WTC11 (cell line): ENCODE measurements at regions not wholly inside any gene's neighbourhood (a gene's known extent, or its start where the extent isn't known, plus 50 kb on each side); places are given as distances from the start of the nearest gene placed in this dataset.

Source experiments
- ATAC-seq: fragments of 200-7000 bp; cut with Tn5 transposase; 2 replicates; pipeline ENCODE4 v1.10.0; 2021; ENCODE audit warnings: mild to moderate bottlenecking, moderate library complexity
- CTCF ChIA-PET: fragments of 300-600 bp; sonication (Branson Sonifier 250); formaldehyde crosslinking; loops from one replicate; lab custom pipeline; 2021; ENCODE audit warnings: antibody characterized with exemption; lab: Charles Lee
- POLR2A ChIA-PET: fragments of 350-600 bp; sonication (Branson Sonifier 250); formaldehyde crosslinking; loops from one replicate; lab custom pipeline; 2021; ENCODE audit warnings: antibody characterized with exemption; lab: Charles Lee
- DNase-seq: peaks from one replicate; pipeline ENCODE4 v3.0.0; 2021; ENCODE audit warnings: low spot score
- H3K27ac Mint-ChIP-seq: 2 replicates; pipeline ENCODE4 v1.8.0; 2021; ENCODE audit warnings: mixed read lengths
- H3K27me3 Mint-ChIP-seq: 2 replicates; pipeline ENCODE4 v1.8.0; 2021; ENCODE audit warnings: low read depth, mild to moderate bottlenecking, moderate library complexity, mixed read lengths
- H3K36me3 Mint-ChIP-seq: 2 replicates; pipeline ENCODE4 v1.8.0; 2021; ENCODE audit warnings: mixed read lengths
- H3K4me1 Mint-ChIP-seq: 2 replicates; pipeline ENCODE4 v1.8.0; 2022; ENCODE audit warnings: mixed read lengths
- H3K4me3 Mint-ChIP-seq: 2 replicates; pipeline ENCODE4 v1.8.0; 2021; ENCODE audit warnings: mild to moderate bottlenecking, moderate library complexity, mixed read lengths
- H3K9me3 Mint-ChIP-seq: 2 replicates; pipeline ENCODE4 v1.8.0; 2021; ENCODE audit warnings: mixed read lengths
- AR ChIP-seq: fragments of 250-450 bp; sonication (Bioruptor Pico); IDR thresholded peaks from 2 replicates; pipeline ENCODE4 v1.9.0; 2021; ENCODE audit warnings: mild to moderate bottlenecking
- ATF2 ChIP-seq: sonication (generic); formaldehyde crosslinking; IDR thresholded peaks from 2 replicates; pipeline ENCODE4 v1.8.1; 2022; ENCODE audit warnings: low read depth, missing genetic modification reagents, borderline replicate concordance
- ATF6 ChIP-seq: sonication (generic); formaldehyde crosslinking; IDR thresholded peaks from 2 replicates; pipeline ENCODE4 v1.8.1; 2023; ENCODE audit warnings: mild to moderate bottlenecking, missing genetic modification reagents
- CDX4 ChIP-seq: fragments of 250-450 bp; sonication (Bioruptor Pico); IDR thresholded peaks from 2 replicates; pipeline ENCODE4 v1.9.0; 2021; ENCODE audit warnings: moderate library complexity, mild to moderate bottlenecking, inconsistent platforms, borderline replicate concordance
- CREM ChIP-seq: sonication (generic); formaldehyde crosslinking; IDR thresholded peaks from 2 replicates; pipeline ENCODE4 v1.8.1; 2022; ENCODE audit warnings: mild to moderate bottlenecking, missing genetic modification reagents, moderate library complexity
- IRF2 ChIP-seq: sonication (generic); formaldehyde crosslinking; IDR thresholded peaks from 2 replicates; pipeline ENCODE4 v1.8.0; 2022; ENCODE audit warnings: low read depth, missing genetic modification reagents, borderline replicate concordance
- JUN ChIP-seq: sonication (generic); formaldehyde crosslinking; IDR thresholded peaks from 2 replicates; pipeline ENCODE4 v1.8.0; 2023; ENCODE audit warnings: mild to moderate bottlenecking, missing genetic modification reagents
- NR2C2 ChIP-seq: sonication (generic); formaldehyde crosslinking; IDR thresholded peaks from 2 replicates; pipeline ENCODE4 v1.8.0; 2022; ENCODE audit warnings: mild to moderate bottlenecking, missing genetic modification reagents
- NR3C1 ChIP-seq: sonication (generic); formaldehyde crosslinking; conservative IDR thresholded peaks from 2 replicates; pipeline ENCODE4 v1.8.1; 2023; ENCODE audit warnings: low read depth, mild to moderate bottlenecking, missing genetic modification reagents
- RELA ChIP-seq: sonication (generic); formaldehyde crosslinking; IDR thresholded peaks from 2 replicates; pipeline ENCODE4 v1.8.1; 2022; ENCODE audit warnings: missing genetic modification reagents, mild to moderate bottlenecking, borderline replicate concordance
- SMAD4 ChIP-seq: sonication (generic); formaldehyde crosslinking; IDR thresholded peaks from 2 replicates; pipeline ENCODE4 v1.8.0; 2022; ENCODE audit warnings: mild to moderate bottlenecking, missing genetic modification reagents
- SOX15 ChIP-seq: fragments of 250-450 bp; sonication (Bioruptor Pico); IDR thresholded peaks from 2 replicates; pipeline ENCODE4 v1.9.0; 2021; ENCODE audit warnings: mild to moderate bottlenecking
- SP1 ChIP-seq: sonication (generic); formaldehyde crosslinking; conservative IDR thresholded peaks from 2 replicates; pipeline ENCODE4 v1.8.1; 2022; ENCODE audit warnings: missing genetic modification reagents
- TCF7 ChIP-seq: sonication (generic); formaldehyde crosslinking; IDR thresholded peaks from 2 replicates; pipeline ENCODE4 v1.8.0; 2022; ENCODE audit warnings: mild to moderate bottlenecking, low read depth, missing genetic modification reagents, moderate library complexity
- ZBTB21 ChIP-seq: sonication (generic); formaldehyde crosslinking; IDR thresholded peaks from 2 replicates; pipeline ENCODE4 v1.8.1; 2023; ENCODE audit warnings: mild to moderate bottlenecking, missing genetic modification reagents, borderline replicate concordance
- ZBTB43 ChIP-seq: sonication (generic); formaldehyde crosslinking; IDR thresholded peaks from 2 replicates; pipeline ENCODE4 v1.8.1; 2023; ENCODE audit warnings: mild to moderate bottlenecking, missing genetic modification reagents
- ZNF263 ChIP-seq: sonication (generic); formaldehyde crosslinking; IDR thresholded peaks from 2 replicates; pipeline ENCODE4 v1.8.1; 2022; ENCODE audit warnings: low read depth, mild to moderate bottlenecking, moderate library complexity, missing genetic modification reagents
- ZNF396 ChIP-seq: fragments of 250-450 bp; sonication (Bioruptor Pico); IDR thresholded peaks from 2 replicates; pipeline ENCODE4 v1.8.0; 2021; ENCODE audit warnings: mild to moderate bottlenecking, moderate library complexity, borderline replicate concordance
- ZNF512 ChIP-seq: sonication (generic); formaldehyde crosslinking; IDR thresholded peaks from 2 replicates; pipeline ENCODE4 v1.8.1; 2022; ENCODE audit warnings: missing genetic modification reagents, borderline replicate concordance
- ZNF532 ChIP-seq: fragments of 250-450 bp; sonication (Bioruptor Pico); IDR thresholded peaks from 2 replicates; pipeline ENCODE4 v1.9.0; 2021; ENCODE audit warnings: mild to moderate bottlenecking, borderline replicate concordance

- ChIA-PET POLR2A (no interaction called here), CTCF (no interaction called here)
- Mint-ChIP-seq H3K36me3 (no peaks in the 10 kb centered on the region), H3K4me1 (no peaks in the 10 kb centered on the region), H3K4me3 (no peak overlapping the region), H3K27me3 (no peaks in the 10 kb centered on the region), H3K9me3 (no peaks in the 10 kb centered on the region), H3K27ac (no peak overlapping the region)
- DNase-seq (no peak), ATAC-seq (no peak)
- TF ChIP-seq CREM (no peak), IRF2 (CRISPR knock-in tag) (no peak), SP1 (CRISPR knock-in tag) (no peak), ZNF396 (no peak), JUN (CRISPR knock-in tag) (no peak), RELA (CRISPR knock-in tag) (no peak), ZBTB21 (CRISPR knock-in tag) (no peak), TCF7 (no peak), ZNF532 (CRISPR knock-in tag) (no peak), SOX15 (CRISPR knock-in tag) (no peak), ZNF512 (no peak), CDX4 (CRISPR knock-in tag) (no peak)
Measured at GRCh38 chr4:179605196-179605595, 2163.0 kb upstream of the AGA start.

- H3K9me3 Mint-ChIP-seq, result no peaks in the 10 kb centered on the region
- no peaks in the 10 kb centered on the region for H3K27me3 Mint-ChIP-seq
- ChIA-PET POLR2A (no interaction called here), CTCF (interaction anchor here (1.3 kb wide), 1 partner anchor 19 kb away, joined by 3 read pairs; no protein-coding TSS in a partner anchor)
- H3K4me3 Mint-ChIP-seq, result no peak overlapping the region
- H3K36me3 Mint-ChIP-seq, result no peaks in the 10 kb centered on the region
- H3K4me1 Mint-ChIP-seq, result no peaks in the 10 kb centered on the region
- H3K27ac Mint-ChIP-seq, result no peak overlapping the region
- DNase-seq (no peak), ATAC-seq (no peak)
- TF ChIP-seq SMAD4 (no peak), NR3C1 (no peak), ATF6 (no peak), ZNF263 (CRISPR knock-in tag) (no peak), ZBTB43 (CRISPR knock-in tag) (no peak), ATF2 (CRISPR knock-in tag) (no peak), AR (CRISPR knock-in tag) (no peak), NR2C2 (CRISPR knock-in tag) (no peak)
Measured at GRCh38 chr4:179607003-179607402, 2164.8 kb upstream of the AGA start.
